Vagina (tissue), 2 donors: ENCODE measurements at regions not wholly inside any gene's neighbourhood (a gene's known extent, or its start where the extent isn't known, plus 50 kb on each side); places are given as distances from the start of the nearest gene placed in this dataset.

ENCODE experiments used
- CTCF ChIP-seq, 3 experiments: fragments of 450-650 bp in 2 of 3; fragments of 200-600 bp in 1 of 3; sonication (generic) in 1 of 3; IDR thresholded peaks; one replicate each; pipeline ENCODE4 v1.5.1; 2017 to 2019; ENCODE audit warnings: antibody characterized with exemption in 3 of 3, mild to moderate bottlenecking in 2 of 3, moderate library complexity in 2 of 3
- POLR2A ChIP-seq, 2 donors: fragments of 450-650 bp; IDR thresholded peaks; one replicate each; pipeline ENCODE4 v1.6.1; 2017; ENCODE audit warnings: antibody characterized with exemption in 2 of 2, mild to moderate bottlenecking in 2 of 2, moderate library complexity in 2 of 2
- POLR2AphosphoS5 ChIP-seq, 2 donors: sonication (generic); formaldehyde crosslinking; IDR thresholded peaks; one replicate each; pipeline ENCODE4 v1.9.0; 2017; ENCODE audit warnings: antibody characterized with exemption in 2 of 2, mild to moderate bottlenecking in 2 of 2, low read depth in 1 of 2; ENCODE audit not compliant: insufficient read depth in 1 of 2

DNA sequence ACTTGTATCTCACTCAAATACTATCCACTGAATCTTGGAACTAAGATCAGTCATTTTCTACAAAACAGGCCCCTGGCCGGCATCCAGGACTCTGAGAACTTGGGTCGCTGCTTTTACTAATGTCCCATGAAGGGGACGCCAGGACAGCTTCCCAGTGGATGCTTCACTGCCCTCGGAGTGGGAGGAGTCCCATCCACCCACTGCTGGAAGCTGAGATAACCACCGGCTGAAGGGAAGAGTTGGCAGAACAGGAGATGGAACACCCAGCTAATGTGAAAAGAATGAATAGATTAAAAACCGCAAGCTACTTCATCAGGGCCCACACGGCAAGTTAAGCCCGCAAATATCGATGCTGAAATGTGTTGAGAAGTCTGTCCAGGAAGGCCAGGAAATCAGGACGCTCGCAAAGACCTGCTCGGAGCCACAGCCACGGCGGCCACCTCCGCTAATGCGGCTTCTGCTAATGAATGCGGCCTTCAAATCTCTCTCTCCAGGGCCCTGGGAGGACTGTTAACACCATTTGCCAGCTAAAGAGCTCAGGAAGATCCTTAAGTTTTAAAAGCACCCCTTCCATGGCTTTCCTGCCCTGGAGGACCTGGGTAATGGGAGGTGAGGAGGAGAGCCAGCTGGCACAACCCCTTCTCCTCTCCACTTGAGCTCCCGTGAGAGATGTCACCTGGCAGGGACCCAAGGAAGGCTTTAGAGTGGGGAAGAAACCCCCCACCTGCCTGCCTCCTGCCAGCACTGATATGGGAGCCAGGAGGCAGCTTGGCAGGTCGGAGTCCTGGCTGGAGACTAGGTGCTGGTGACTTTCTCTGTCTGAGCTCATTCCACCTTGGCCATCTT is 226.6 kb upstream of the RPL38 start:
- TF ChIP-seq POLR2A (IDR thresholded peaks at IDR 0.05): no peak
- TF ChIP-seq CTCF (IDR thresholded peaks at IDR 0.05): no peak
- no peak for TF ChIP-seq POLR2AphosphoS5 (IDR thresholded peaks at IDR 0.05; ENCODE audit: insufficient read depth in 1 of 2, low read depth in 1 of 2)
